MCF 10A (cell line): ENCODE measurements at regions not wholly inside any gene's neighbourhood (a gene's known extent, or its start where the extent isn't known, plus 50 kb on each side); places are given as distances from the start of the nearest gene placed in this dataset.

ENCODE experiments used
- BruUV-seq: library from RNA; stranded (reverse); fragments of 400-500 nt; replicated peaks from 2 replicates; lab custom pipeline; 2021; lab: Mats Ljungman, UMichigan
- CTCF ChIA-PET: fragments of 300-600 bp; sonication (Branson Sonifier 250); formaldehyde crosslinking; extraction: SDS; loops from one replicate; lab custom pipeline; 2021; ENCODE audit warnings: antibody characterized with exemption, inconsistent platforms; lab: Yijun Ruan, JAX
- POLR2A ChIA-PET: fragments of 300-600, 350-650 bp; sonication (Branson Sonifier 250); formaldehyde crosslinking; extraction: SDS; loops from one replicate; lab custom pipeline; 2020; ENCODE audit warnings: antibody characterized with exemption, inconsistent platforms; lab: Yijun Ruan, JAX
- DNase-seq: peaks from one replicate; pipeline ENCODE4 v3.0.0-alpha.2; 2018; ENCODE audit not compliant: unreplicated experiment
- H3K27ac Mint-ChIP-seq: one replicate; pipeline ENCODE4 v1.8.0; 2022; ENCODE audit warnings: mild to moderate bottlenecking, low read depth, mixed read lengths; ENCODE audit not compliant: unreplicated experiment
- H3K27me3 Mint-ChIP-seq: one replicate; pipeline ENCODE4 v1.8.0; 2022; ENCODE audit warnings: mixed read lengths; ENCODE audit not compliant: insufficient read depth, unreplicated experiment
- H3K36me3 Mint-ChIP-seq: one replicate; pipeline ENCODE4 v1.8.0; 2022; ENCODE audit warnings: mild to moderate bottlenecking, moderate library complexity, mixed read lengths; ENCODE audit not compliant: insufficient read depth, unreplicated experiment
- H3K4me1 Mint-ChIP-seq: one replicate; pipeline ENCODE4 v1.8.0; 2022; ENCODE audit warnings: mixed read lengths; ENCODE audit not compliant: insufficient read depth, unreplicated experiment
- H3K4me3 Mint-ChIP-seq: one replicate; pipeline ENCODE4 v1.8.0; 2022; ENCODE audit warnings: mild to moderate bottlenecking, moderate library complexity, mixed read lengths; ENCODE audit not compliant: unreplicated experiment
- H3K9me3 Mint-ChIP-seq: one replicate; pipeline ENCODE4 v1.8.0; 2022; ENCODE audit warnings: mixed read lengths; ENCODE audit not compliant: unreplicated experiment
- intact Hi-C: fragments of 100-400 bp; cut with micrococcal nuclease; formaldehyde crosslinking; loops from 2 replicates; pipeline ENCODE4 v1.14.1; 2022
- TF ChIP-seq, protein P1 (sequence below): fragments of 200-600 bp; IDR thresholded peaks from one replicate; pipeline ENCODE4 v1.8.0; 2022; ENCODE audit warnings: antibody characterized with exemption, mild to moderate bottlenecking; ENCODE audit not compliant: unreplicated experiment

GRCh38 chr4:138047290-138047689 is 194.9 kb downstream of the SLC7A11 start:
- Mint-ChIP-seq H3K27me3 (no peaks in the 10 kb centered on the region), H3K4me1 (peaks cover 17% of the 10 kb centered on the region), H3K9me3 (no peaks in the 10 kb centered on the region), H3K27ac (no peak overlapping the region), H3K36me3 (no peaks in the 10 kb centered on the region), H3K4me3 (no peak overlapping the region)
- POLR2A ChIA-PET, result no interaction called here
- BruUV-seq, result no TSS peak
- intact Hi-C loops, result no loop called here
- TF ChIP-seq, protein P1, sequence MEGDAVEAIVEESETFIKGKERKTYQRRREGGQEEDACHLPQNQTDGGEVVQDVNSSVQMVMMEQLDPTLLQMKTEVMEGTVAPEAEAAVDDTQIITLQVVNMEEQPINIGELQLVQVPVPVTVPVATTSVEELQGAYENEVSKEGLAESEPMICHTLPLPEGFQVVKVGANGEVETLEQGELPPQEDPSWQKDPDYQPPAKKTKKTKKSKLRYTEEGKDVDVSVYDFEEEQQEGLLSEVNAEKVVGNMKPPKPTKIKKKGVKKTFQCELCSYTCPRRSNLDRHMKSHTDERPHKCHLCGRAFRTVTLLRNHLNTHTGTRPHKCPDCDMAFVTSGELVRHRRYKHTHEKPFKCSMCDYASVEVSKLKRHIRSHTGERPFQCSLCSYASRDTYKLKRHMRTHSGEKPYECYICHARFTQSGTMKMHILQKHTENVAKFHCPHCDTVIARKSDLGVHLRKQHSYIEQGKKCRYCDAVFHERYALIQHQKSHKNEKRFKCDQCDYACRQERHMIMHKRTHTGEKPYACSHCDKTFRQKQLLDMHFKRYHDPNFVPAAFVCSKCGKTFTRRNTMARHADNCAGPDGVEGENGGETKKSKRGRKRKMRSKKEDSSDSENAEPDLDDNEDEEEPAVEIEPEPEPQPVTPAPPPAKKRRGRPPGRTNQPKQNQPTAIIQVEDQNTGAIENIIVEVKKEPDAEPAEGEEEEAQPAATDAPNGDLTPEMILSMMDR, result no peak
- no peak for DNase-seq
- CTCF ChIA-PET, result interaction anchor here (0.6 to 2.0 kb wide), 3 partner anchors 9 to 870 kb away, joined by 3 to 6 read pairs (median 5); no protein-coding TSS in a partner anchor

DNA sequence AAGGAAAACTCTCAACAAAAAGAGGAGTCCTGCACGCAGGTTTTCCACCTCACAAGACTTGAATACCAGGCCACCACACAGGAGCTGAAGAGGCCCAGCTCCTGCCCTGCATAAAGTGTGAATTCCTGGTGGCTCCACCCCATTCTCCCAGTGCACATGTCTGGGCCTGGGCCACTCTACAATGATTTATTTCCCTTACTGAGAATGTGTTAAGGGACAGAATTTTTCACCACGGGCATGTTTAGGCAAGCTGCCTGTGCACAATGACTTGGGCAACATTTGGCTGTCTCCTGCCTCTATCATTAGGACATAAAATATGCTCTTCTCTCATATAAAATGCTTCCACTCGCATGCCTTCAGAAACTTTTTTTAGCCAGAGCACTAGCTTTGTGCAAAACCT is 197.1 kb downstream of the SLC7A11 start:
- ChIA-PET CTCF (interaction anchor here (0.7 to 3.2 kb wide), 11 partner anchors 9 to 636 kb away, joined by 3 to 32 read pairs (median 5); no protein-coding TSS in a partner anchor), POLR2A (interaction anchor here (0.5 to 2.4 kb wide), 9 partner anchors 8 to 684 kb away, joined by 3 to 21 read pairs (median 4); no protein-coding TSS in a partner anchor)
- intact Hi-C loops, result no loop called here
- DNase-seq, result peak; percentile 43
- Mint-ChIP-seq H3K4me3 (no peak overlapping the region), H3K4me1 (peaks cover 17% of the 10 kb centered on the region), H3K27ac (peak overlapping the region; percentile 21), H3K27me3 (no peaks in the 10 kb centered on the region), H3K9me3 (no peaks in the 10 kb centered on the region), H3K36me3 (no peaks in the 10 kb centered on the region)
- TF ChIP-seq, protein P1, result no peak
- no TSS peak for BruUV-seq

DNA sequence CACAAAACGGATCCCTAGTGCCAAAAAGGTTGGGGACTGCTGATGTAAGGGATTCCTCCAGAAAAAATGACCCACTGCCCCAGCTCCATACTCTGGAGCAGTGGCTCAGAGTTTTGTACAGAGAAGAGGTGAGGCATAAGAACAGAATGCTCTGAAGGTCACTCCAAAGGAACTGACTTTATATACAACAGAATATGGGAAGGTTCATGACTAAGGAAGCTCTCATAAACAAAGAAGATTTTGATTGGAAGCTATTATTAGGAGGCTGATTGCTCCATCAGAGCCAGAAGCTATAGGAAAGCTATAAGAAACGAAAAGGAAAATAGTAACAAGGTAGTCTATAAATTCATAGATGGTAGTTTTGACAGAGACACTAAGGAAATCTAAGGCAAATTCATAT is 203.1 kb downstream of the SLC7A11 start:
- Mint-ChIP-seq H3K36me3 (no peaks in the 10 kb centered on the region), H3K9me3 (no peaks in the 10 kb centered on the region), H3K27ac (no peak overlapping the region), H3K27me3 (no peaks in the 10 kb centered on the region), H3K4me3 (no peak overlapping the region), H3K4me1 (peaks cover 20% of the 10 kb centered on the region)
- intact Hi-C loops, result loop anchor here (5.0 to 10.0 kb wide), 2 partner anchors 148 to 876 kb away; no protein-coding TSS in a partner anchor
- POLR2A ChIA-PET, result interaction anchor here (0.7 to 1.0 kb wide), 2 partner anchors 51 to 160 kb away, joined by 3 to 6 read pairs; no protein-coding TSS in a partner anchor
- no TSS peak for BruUV-seq
- no peak for DNase-seq
- CTCF ChIA-PET, result interaction anchor here (0.5 to 9.0 kb wide), 7 partner anchors 14 to 821 kb away, joined by 3 to 205 read pairs (median 7); no protein-coding TSS in a partner anchor
- TF ChIP-seq, protein P1, result no peak

DNA sequence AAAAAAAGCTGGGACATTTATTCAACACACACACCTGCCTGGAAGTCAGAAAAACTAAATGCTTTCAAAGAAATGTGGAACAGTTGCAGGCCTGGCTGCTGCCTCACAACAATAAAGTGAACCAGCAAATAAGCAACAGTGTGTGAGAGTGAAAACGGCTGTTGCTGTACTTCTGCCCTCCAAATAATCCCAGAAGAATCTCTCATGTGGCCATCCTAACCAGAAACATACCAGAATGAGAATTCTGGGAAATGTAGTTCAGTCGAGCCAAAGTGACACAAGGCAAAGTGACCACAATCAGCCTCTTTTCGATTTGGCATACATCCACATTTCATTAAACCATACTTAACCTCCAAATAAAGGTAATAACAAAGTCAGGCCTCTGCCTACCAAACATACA is 204.5 kb downstream of the SLC7A11 start:
- CTCF ChIA-PET, result interaction anchor here (0.5 to 9.0 kb wide), 12 partner anchors 10 to 916 kb away, joined by 3 to 205 read pairs (median 4); no protein-coding TSS in a partner anchor

More for the DNA sequence above, 204.5 kb downstream of the SLC7A11 start:
- Mint-ChIP-seq H3K27ac (no peak overlapping the region), H3K4me3 (no peak overlapping the region), H3K36me3 (no peaks in the 10 kb centered on the region), H3K27me3 (no peaks in the 10 kb centered on the region), H3K4me1 (peaks cover 19% of the 10 kb centered on the region), H3K9me3 (no peaks in the 10 kb centered on the region)
- intact Hi-C loops, result loop anchor here (5.0 to 10.0 kb wide), 2 partner anchors 150 to 877 kb away; no protein-coding TSS in a partner anchor
- POLR2A ChIA-PET, result interaction anchor here (0.9 to 1.0 kb wide), 2 partner anchors 51 to 53 kb away, joined by 3 to 4 read pairs; no protein-coding TSS in a partner anchor
- BruUV-seq, result no TSS peak
- TF ChIP-seq, protein P1, result no peak
- DNase-seq, result no peak
